Osteocyte (in vitro differentiated cells): ENCODE measurements at regions not wholly inside any gene's neighbourhood (a gene's known extent, or its start where the extent isn't known, plus 50 kb on each side); places are given as distances from the start of the nearest gene placed in this dataset.

Experiments
- DNase-seq: peaks from one replicate; pipeline ENCODE4 v3.0.0; 2021; ENCODE audit warnings: mixed read lengths; ENCODE audit not compliant: unreplicated experiment; ENCODE audit errors: extremely low spot score
- H3K27ac Mint-ChIP-seq: one replicate; pipeline ENCODE4 v1.8.0; 2021; ENCODE audit warnings: mild to moderate bottlenecking, mixed read lengths; ENCODE audit not compliant: unreplicated experiment
- H3K27me3 Mint-ChIP-seq: one replicate; pipeline ENCODE4 v1.8.0; 2021; ENCODE audit warnings: mixed read lengths; ENCODE audit not compliant: unreplicated experiment
- H3K36me3 Mint-ChIP-seq: one replicate; pipeline ENCODE4 v1.8.0; 2021; ENCODE audit warnings: mixed read lengths; ENCODE audit not compliant: unreplicated experiment
- H3K4me1 Mint-ChIP-seq: one replicate; pipeline ENCODE4 v1.8.0; 2021; ENCODE audit warnings: mixed read lengths; ENCODE audit not compliant: unreplicated experiment
- H3K4me3 Mint-ChIP-seq: one replicate; pipeline ENCODE4 v1.8.0; 2021; ENCODE audit warnings: mild to moderate bottlenecking, moderate library complexity, mixed read lengths; ENCODE audit not compliant: unreplicated experiment
- H3K9me3 Mint-ChIP-seq: one replicate; pipeline ENCODE4 v1.8.0; 2021; ENCODE audit warnings: mixed read lengths; ENCODE audit not compliant: unreplicated experiment
- CTCF ChIP-seq: fragments of 200-600 bp; sonication (generic); IDR thresholded peaks from 2 replicates; pipeline ENCODE4 v1.5.0; 2021; ENCODE audit warnings: antibody characterized with exemption, mild to moderate bottlenecking, moderate library complexity

GRCh38 chr10:63795094-63795860, 274.1 kb downstream of the REEP3 start:
- H3K4me1 Mint-ChIP-seq, result peaks cover 39% of the 10 kb centered on the region
- no peak for DNase-seq
- no peak for TF ChIP-seq CTCF

GRCh38 chr10:63798599-63799498, 277.6 kb downstream of the REEP3 start:
- no peaks in the 10 kb centered on the region for H3K27me3 Mint-ChIP-seq
- H3K9me3 Mint-ChIP-seq, result no peaks in the 10 kb centered on the region
- peaks cover 48% of the 10 kb centered on the region for H3K4me1 Mint-ChIP-seq
- TF ChIP-seq CTCF, result peak; percentile 51
- no peak for DNase-seq
- no peaks in the 10 kb centered on the region for H3K36me3 Mint-ChIP-seq
- H3K4me3 Mint-ChIP-seq, result peak overlapping the region; percentile 38
- peak overlapping the region; percentile 89 for H3K27ac Mint-ChIP-seq

More at GRCh38 chr10:63795094-63795860, 274.1 kb downstream of the REEP3 start:
- peaks cover 2% of the 10 kb centered on the region for H3K36me3 Mint-ChIP-seq
- H3K4me3 Mint-ChIP-seq, result no peak overlapping the region
- H3K27ac Mint-ChIP-seq, result no peak overlapping the region
- peaks cover 17% of the 10 kb centered on the region for H3K9me3 Mint-ChIP-seq
- peaks cover 16% of the 10 kb centered on the region for H3K27me3 Mint-ChIP-seq

GRCh38 chr10:63799521-63800300, 278.5 kb downstream of the REEP3 start:
- Mint-ChIP-seq H3K36me3 (no peaks in the 10 kb centered on the region), H3K4me1 (peaks cover 48% of the 10 kb centered on the region), H3K27me3 (no peaks in the 10 kb centered on the region), H3K27ac (peak overlapping the region; percentile 89), H3K9me3 (no peaks in the 10 kb centered on the region), H3K4me3 (peak overlapping the region; percentile 38)
- DNase-seq, result no peak
- TF ChIP-seq CTCF, result no peak

GRCh38 chr10:63801166-63801565, 280.0 kb downstream of the REEP3 start:
- peaks cover 43% of the 10 kb centered on the region for H3K4me1 Mint-ChIP-seq
- no peak for DNase-seq
- peaks cover 4% of the 10 kb centered on the region for H3K9me3 Mint-ChIP-seq
- TF ChIP-seq CTCF, result no peak
- no peaks in the 10 kb centered on the region for H3K27me3 Mint-ChIP-seq
- H3K27ac Mint-ChIP-seq, result peak overlapping the region; percentile 60
- H3K36me3 Mint-ChIP-seq, result peaks cover 2% of the 10 kb centered on the region
- no peak overlapping the region for H3K4me3 Mint-ChIP-seq
